Common myeloid progenitor, CD34-positive (primary cell): ENCODE measurements at regions not wholly inside any gene's neighbourhood (a gene's known extent, or its start where the extent isn't known, plus 50 kb on each side); places are given as distances from the start of the nearest gene placed in this dataset.
A peak's percentile ranks its signal among the peaks of the same experiment; 100 is the strongest.

Experiments
- CTCF ChIA-PET: fragments of 350-600 bp; sonication (Branson Sonifier 250); formaldehyde crosslinking; loops from one replicate; lab custom pipeline; 2021; ENCODE audit warnings: antibody characterized with exemption; lab: Charles Lee
- POLR2A ChIA-PET: fragments of 350-600 bp; sonication (Branson Sonifier 250); formaldehyde crosslinking; loops from one replicate; lab custom pipeline; 2021; ENCODE audit warnings: antibody characterized with exemption; lab: Charles Lee
- DNase-seq, 3 donors: peaks; one replicate each; pipeline versions ENCODE4 v3.0.0 to v3.0.0-alpha.2; 2013
- H3K27ac ChIP-seq, 2 experiments: 1 replicate in 1 of 2; 2 replicates in 1 of 2; pipeline ENCODE4 v1.7.0; 2013; ENCODE audit warnings: inconsistent platforms in 2 of 2, low read length in 2 of 2, mild to moderate bottlenecking in 2 of 2, low read depth in 1 of 2, moderate library complexity in 1 of 2; ENCODE audit not compliant: severe bottlenecking in 2 of 2, insufficient read depth in 1 of 2, poor library complexity in 1 of 2
- H3K27me3 ChIP-seq, 5 experiments: replicated peaks in 2 of 5; 1 replicate in 3 of 5; 2 replicates in 2 of 5; pipeline versions ENCODE4 v1.6.1 to v1.7.0; 2013; ENCODE audit warnings: low read length in 4 of 5, mild to moderate bottlenecking in 2 of 5, moderate library complexity in 2 of 5, inconsistent platforms in 1 of 5; ENCODE audit not compliant: insufficient read depth in 5 of 5, control insufficient read depth in 4 of 5
- H3K36me3 ChIP-seq, 4 experiments: 1 replicate in 2 of 4; 2 replicates in 2 of 4; pipeline versions ENCODE4 v1.6.1 to v1.7.0; 2013; ENCODE audit warnings: low read length in 3 of 4, control low read depth in 1 of 4, mild to moderate bottlenecking in 1 of 4; ENCODE audit not compliant: control insufficient read depth in 4 of 4, insufficient read depth in 4 of 4
- H3K4me1 ChIP-seq, 4 experiments: 1 replicate in 3 of 4; 2 replicates in 1 of 4; pipeline versions ENCODE4 v1.6.1 to v1.7.1; 2013; ENCODE audit warnings: low read length in 3 of 4, mild to moderate bottlenecking in 3 of 4, control low read depth in 1 of 4, inconsistent platforms in 1 of 4, moderate library complexity in 1 of 4; ENCODE audit not compliant: control insufficient read depth in 4 of 4, insufficient read depth in 4 of 4; ENCODE audit errors: control extremely low read depth in 1 of 4
- H3K4me3 ChIP-seq, 7 experiments: 1 replicate in 4 of 7; 2 replicates in 3 of 7; pipeline versions ENCODE4 v1.5.1 to v1.7.0; 2013; ENCODE audit warnings: mild to moderate bottlenecking in 7 of 7, low read length in 6 of 7, moderate library complexity in 6 of 7, inconsistent platforms in 2 of 7, low read depth in 2 of 7, control low read depth in 1 of 7; ENCODE audit not compliant: insufficient read depth in 4 of 7, control insufficient read depth in 1 of 7; ENCODE audit errors: extremely low read depth in 1 of 7
- H3K9me3 ChIP-seq, 5 experiments: 1 replicate in 4 of 5; 2 replicates in 1 of 5; pipeline versions ENCODE4 v1.6.1 to v1.7.1; 2013; ENCODE audit warnings: low read length in 4 of 5, mild to moderate bottlenecking in 2 of 5, inconsistent platforms in 1 of 5, low read depth in 1 of 5, moderate library complexity in 1 of 5; ENCODE audit not compliant: control insufficient read depth in 4 of 5, insufficient read depth in 2 of 5; ENCODE audit errors: control extremely low read depth in 1 of 5
- WGBS: methylation state at CpG from one replicate; pipeline ENCODE4 v1.1.5; 2013; ENCODE audit not compliant: insufficient coverage; 5-methylcytosine and 5-hydroxymethylcytosine counted together

GRCh38 chr15:93235926-93236780 is 147.1 kb upstream of the RGMA start:
- peak overlapping the region in 5 of 7 experiments; percentile 32 to 59 (median 44) for H3K4me3 ChIP-seq
- H3K4me1 ChIP-seq: peaks cover 0 to 12% (median 2%) of the 10 kb centered on the region in 4 experiments
- DNase-seq: peak in 2 of 3 donors; percentile 7 to 10
- no peaks in the 10 kb centered on the region for H3K9me3 ChIP-seq
- no peaks in the 10 kb centered on the region for H3K36me3 ChIP-seq
- ChIA-PET CTCF (no interaction called here), POLR2A (no interaction called here)
- WGBS: 56% methylated on average over 14 of the region's 17 CpGs
- H3K27me3 ChIP-seq: peaks cover 0 to 2% (median 0%) of the 10 kb centered on the region in 5 experiments
- no peak overlapping the region for H3K27ac ChIP-seq

GRCh38 chr15:93235269-93235668 is 146.3 kb upstream of the RGMA start:
- ChIA-PET POLR2A (no interaction called here), CTCF (no interaction called here)
- Histone ChIP-seq H3K27me3 (peaks cover 0 to 2% (median 0%) of the 10 kb centered on the region in 5 experiments), H3K4me1 (peaks cover 0 to 12% (median 3%) of the 10 kb centered on the region in 4 experiments), H3K36me3 (no peaks in the 10 kb centered on the region), H3K9me3 (no peaks in the 10 kb centered on the region), H3K27ac (no peak overlapping the region), H3K4me3 (no peak overlapping the region)
- DNase-seq: no peak
- 80% methylated on average over 3 of the region's 5 CpGs for WGBS

DNA sequence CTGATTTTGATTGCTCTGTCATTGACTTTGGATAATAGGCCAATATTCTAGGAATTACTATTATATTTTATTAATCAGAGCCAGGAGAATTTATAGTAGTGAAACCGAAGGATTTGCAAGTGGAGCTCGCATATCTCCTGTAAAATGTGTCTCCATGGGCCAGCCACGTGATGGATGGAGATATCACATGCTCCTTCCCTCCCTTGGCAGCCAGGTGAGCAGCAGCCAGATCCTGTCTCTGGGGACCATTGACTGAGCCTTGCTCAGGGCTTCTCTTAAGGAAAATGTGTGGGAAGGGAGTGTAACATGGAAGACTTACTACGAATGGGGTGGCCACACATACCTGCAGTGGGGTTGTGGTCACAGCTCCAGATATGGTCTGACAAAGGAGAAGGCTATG is 144.7 kb upstream of the RGMA start:
- Histone ChIP-seq H3K4me3 (no peak overlapping the region), H3K4me1 (peaks cover 0 to 12% (median 3%) of the 10 kb centered on the region in 4 experiments), H3K27me3 (peaks cover 0 to 2% (median 0%) of the 10 kb centered on the region in 5 experiments), H3K36me3 (no peaks in the 10 kb centered on the region), H3K27ac (no peak overlapping the region), H3K9me3 (no peaks in the 10 kb centered on the region)
- WGBS: 100% methylated on average over 2 of the region's 4 CpGs
- no peak for DNase-seq
- POLR2A ChIA-PET: no interaction called here
- CTCF ChIA-PET: no interaction called here

- no peak overlapping the region for H3K4me3 ChIP-seq
- DNase-seq: no peak
- no peaks in the 10 kb centered on the region for H3K9me3 ChIP-seq
- H3K27ac ChIP-seq: no peak overlapping the region
- ChIA-PET CTCF (no interaction called here), POLR2A (no interaction called here)
- 100% methylated on average over 4 of the region's 8 CpGs for WGBS
- peaks cover 0 to 2% (median 0%) of the 10 kb centered on the region in 5 experiments for H3K27me3 ChIP-seq
- H3K36me3 ChIP-seq: no peaks in the 10 kb centered on the region
- H3K4me1 ChIP-seq: peaks cover 0 to 12% (median 3%) of the 10 kb centered on the region in 4 experiments
These were observed 143.8 kb upstream of the RGMA start for GRCh38 chr15:93232845-93233244.

DNA sequence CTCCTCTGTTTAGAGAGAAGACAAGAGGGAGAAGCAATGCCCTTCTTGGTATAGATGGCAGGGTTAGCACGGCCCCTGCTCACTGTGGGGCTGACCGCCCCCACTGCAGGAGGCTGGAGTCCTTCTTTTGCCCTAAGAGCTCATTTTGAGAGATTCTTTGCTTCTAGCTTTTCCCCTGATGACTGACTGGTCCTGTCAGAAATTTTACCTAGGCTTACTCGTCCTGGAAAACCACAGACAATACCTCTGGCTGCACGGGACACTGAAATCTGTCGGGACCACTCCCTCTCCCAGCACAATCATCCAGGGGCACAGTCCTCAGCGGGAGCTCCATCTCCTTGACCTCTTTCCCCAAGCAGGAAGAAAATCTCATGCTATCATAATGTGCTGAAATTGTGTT is 143.0 kb upstream of the RGMA start:
- 79% methylated on average over 2 of the region's 6 CpGs for WGBS
- Histone ChIP-seq H3K4me3 (no peak overlapping the region), H3K4me1 (peaks cover 0 to 12% (median 3%) of the 10 kb centered on the region in 4 experiments), H3K27me3 (peaks cover 0 to 2% (median 0%) of the 10 kb centered on the region in 5 experiments), H3K9me3 (no peaks in the 10 kb centered on the region), H3K27ac (no peak overlapping the region), H3K36me3 (no peaks in the 10 kb centered on the region)
- DNase-seq: no peak
- ChIA-PET CTCF (interaction anchor here (1.1 kb wide), 1 partner anchor 12 kb away, joined by 3 read pairs; no protein-coding TSS in a partner anchor), POLR2A (interaction anchor here (0.6 kb wide), 1 partner anchor 343 kb away, joined by 4 read pairs; no protein-coding TSS in a partner anchor)

DNA sequence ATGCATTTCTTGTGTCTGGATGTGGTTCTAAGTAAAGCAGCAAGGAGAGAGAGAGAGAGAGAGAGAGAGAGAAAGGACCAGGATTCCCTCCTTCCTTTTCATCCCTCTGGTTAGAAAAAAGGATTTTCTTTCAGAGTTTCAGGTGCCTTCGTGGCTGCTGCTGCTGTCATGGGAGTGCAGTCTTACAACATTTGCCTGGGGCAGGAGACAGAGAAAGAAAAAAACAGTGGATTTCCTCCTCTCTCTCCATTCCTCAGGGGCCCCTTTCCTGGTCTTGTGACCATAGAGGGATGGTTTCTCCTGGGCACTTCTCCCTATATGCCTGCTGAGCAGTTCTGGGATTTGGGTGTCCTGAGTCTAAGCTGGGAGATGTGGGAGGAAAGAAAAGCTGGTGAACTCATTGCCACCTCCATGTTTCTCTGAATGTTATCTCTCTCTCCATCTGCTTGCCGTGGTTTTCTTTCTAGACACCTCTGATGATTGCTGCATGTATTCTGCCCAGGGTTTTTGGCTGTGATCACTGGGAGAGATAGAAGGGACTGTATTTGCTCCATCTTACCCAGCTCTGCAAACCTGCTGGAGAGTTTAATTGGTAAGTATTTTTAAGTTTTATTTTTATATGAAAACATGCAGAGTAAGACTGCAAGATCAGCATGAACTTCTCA is 142.4 kb upstream of the RGMA start:
- Histone ChIP-seq H3K4me3 (no peak overlapping the region), H3K36me3 (no peaks in the 10 kb centered on the region), H3K9me3 (no peaks in the 10 kb centered on the region), H3K27me3 (peaks cover 0 to 2% (median 0%) of the 10 kb centered on the region in 5 experiments), H3K27ac (no peak overlapping the region), H3K4me1 (peaks cover 0 to 12% (median 3%) of the 10 kb centered on the region in 4 experiments)
- 0% methylated on average over 1 of the region's 2 CpGs for WGBS
- POLR2A ChIA-PET: interaction anchor here (0.6 kb wide), 1 partner anchor 344 kb away, joined by 4 read pairs; no protein-coding TSS in a partner anchor
- CTCF ChIA-PET: interaction anchor here (1.1 kb wide), 1 partner anchor 11 kb away, joined by 3 read pairs; no protein-coding TSS in a partner anchor
- peak in 2 of 3 donors; percentile 36 to 50 for DNase-seq
